ENCODE measurements at regions not wholly inside any gene's neighbourhood (a gene's known extent, or its start where the extent isn't known, plus 50 kb on each side); places are given as distances from the start of the nearest gene placed in this dataset.
"Not testable (repeated sequence)": the region's sequence is repeated elsewhere in the genome, so short reads cannot be mapped to it uniquely, and the experiment has no call there.

DNA sequence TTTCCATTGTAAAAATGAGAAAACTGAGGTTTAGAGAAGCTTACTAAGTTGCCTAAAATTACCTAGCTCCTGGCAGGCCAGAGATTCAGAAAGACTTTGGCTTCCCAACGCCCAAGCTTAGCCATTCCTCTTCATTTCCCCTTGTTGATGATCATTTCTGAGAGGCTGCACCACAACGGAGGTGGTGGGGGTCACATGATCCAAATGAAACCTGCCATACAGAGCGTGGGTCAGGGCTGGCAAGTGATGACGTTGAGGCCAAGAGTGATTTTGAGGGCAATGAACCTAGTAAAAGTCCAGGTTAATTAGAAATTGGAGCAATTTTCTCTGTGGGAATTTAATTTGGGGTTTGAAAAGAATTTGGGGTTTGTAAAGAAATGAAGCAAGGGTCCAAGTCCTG is 109.9 kb downstream of the TMEM182 start:
- Mint-ChIP-seq H3K27ac (no peak overlapping the region), H3K36me3 (ENCODE audit: low read depth) (no peaks in the 10 kb centered on the region), H3K4me1 (no peaks in the 10 kb centered on the region), H3K4me3 (no peak overlapping the region), H3K27me3 (no peaks in the 10 kb centered on the region), H3K9me3 (ENCODE audit: low read depth) (peaks cover 3% of the 10 kb centered on the region)
- CTCF ChIA-PET, result interaction anchor here (1.0 kb wide), 1 partner anchor 9 kb away, joined by 3 read pairs; no protein-coding TSS in a partner anchor
- POLR2A ChIA-PET, result no interaction called here
- DNase-seq (no peak), ATAC-seq (no peak)
- intact Hi-C loops (cut with DNase I, micrococcal nuclease), result no loop called here

DNA sequence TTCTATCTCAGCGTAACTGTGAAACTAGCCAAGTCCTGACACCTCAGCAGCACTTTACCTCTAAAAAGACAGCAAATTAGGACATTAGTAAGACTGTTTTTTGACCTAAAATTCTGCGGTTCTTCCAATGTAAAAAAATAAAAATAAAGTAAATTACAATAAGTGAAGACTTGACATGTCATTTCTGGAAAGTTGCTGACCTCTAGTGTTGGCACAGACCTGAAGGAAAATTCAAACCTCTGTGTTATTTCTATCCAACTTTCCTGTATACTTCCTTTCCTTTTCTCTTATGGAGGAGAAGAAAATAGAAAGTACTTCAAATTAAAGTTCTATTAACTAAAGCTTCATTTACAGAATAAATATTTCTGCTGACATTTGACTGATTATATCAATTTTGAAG is 110.6 kb downstream of the TMEM182 start:
- H3K9me3 Mint-ChIP-seq (ENCODE audit: low read depth), result peaks cover 8% of the 10 kb centered on the region
- no peaks in the 10 kb centered on the region for H3K36me3 Mint-ChIP-seq (ENCODE audit: low read depth)
- intact Hi-C loops (cut with DNase I, micrococcal nuclease), result no loop called here
- ATAC-seq (no peak), DNase-seq (no peak)
- H3K27me3 Mint-ChIP-seq, result no peaks in the 10 kb centered on the region
- no peaks in the 10 kb centered on the region for H3K4me1 Mint-ChIP-seq
- H3K4me3 Mint-ChIP-seq, result no peak overlapping the region
- POLR2A ChIA-PET, result no interaction called here
- CTCF ChIA-PET, result no interaction called here
- no peak overlapping the region for H3K27ac Mint-ChIP-seq

DNA sequence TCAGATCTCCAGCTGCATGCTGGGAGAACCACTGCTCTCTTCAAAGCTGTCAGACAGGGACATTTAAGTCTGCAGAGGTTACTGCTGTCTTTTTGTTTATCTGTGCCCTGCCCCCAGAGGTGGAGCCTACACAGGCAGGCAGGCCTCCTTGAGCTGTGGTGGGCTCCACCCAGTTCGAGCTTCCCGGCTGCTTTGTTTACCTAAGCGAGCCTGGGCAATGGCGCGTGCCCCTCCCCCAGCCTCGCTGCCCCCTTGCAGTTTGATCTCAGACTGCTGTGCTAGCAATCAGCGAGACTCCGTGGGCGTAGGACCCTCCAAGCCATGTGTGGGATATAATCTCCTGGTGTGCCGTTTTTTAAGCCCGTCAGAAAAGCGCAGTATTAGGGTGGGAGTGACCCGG is 117.7 kb downstream of the TMEM182 start:
- DNase-seq; H3K27ac Mint-ChIP-seq; ATAC-seq; H3K4me3 Mint-ChIP-seq; H3K36me3 Mint-ChIP-seq (ENCODE audit: low read depth); intact Hi-C loops (cut with DNase I, micrococcal nuclease); H3K27me3 Mint-ChIP-seq; H3K4me1 Mint-ChIP-seq; POLR2A ChIA-PET; H3K9me3 Mint-ChIP-seq (ENCODE audit: low read depth); CTCF ChIA-PET: not testable (repeated sequence)

DNA sequence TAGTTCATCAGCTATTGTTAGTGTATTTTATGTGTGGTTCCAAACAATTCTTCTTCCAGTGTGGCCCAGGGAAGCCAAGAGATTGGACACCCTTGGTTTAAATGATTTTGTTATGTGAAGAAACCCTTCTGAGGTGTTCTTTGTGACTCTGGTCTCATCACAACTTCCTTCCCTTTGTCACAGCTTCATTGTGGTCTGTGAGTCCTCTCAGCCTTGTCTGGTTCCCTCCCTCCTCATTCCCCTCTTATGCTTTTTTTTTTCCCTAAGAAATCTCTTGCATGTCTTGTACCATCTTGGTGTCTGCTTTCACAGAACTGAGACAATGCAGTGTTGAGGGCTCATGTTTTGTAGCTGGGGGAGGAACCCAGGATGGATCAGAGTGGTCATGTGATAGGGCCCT is 118.9 kb downstream of the TMEM182 start:
- no peak overlapping the region for H3K27ac Mint-ChIP-seq
- ChIA-PET POLR2A (no interaction called here), CTCF (interaction anchor here (0.8 kb wide), 1 partner anchor 10 kb away, joined by 3 read pairs; no protein-coding TSS in a partner anchor)
- no peaks in the 10 kb centered on the region for H3K4me1 Mint-ChIP-seq
- intact Hi-C loops (cut with DNase I, micrococcal nuclease), result no loop called here
- DNase-seq (no peak), ATAC-seq (no peak)
- no peaks in the 10 kb centered on the region for H3K36me3 Mint-ChIP-seq (ENCODE audit: low read depth)
- H3K9me3 Mint-ChIP-seq (ENCODE audit: low read depth), result peaks cover 5% of the 10 kb centered on the region
- no peak overlapping the region for H3K4me3 Mint-ChIP-seq
- peaks cover 2% of the 10 kb centered on the region for H3K27me3 Mint-ChIP-seq

DNA sequence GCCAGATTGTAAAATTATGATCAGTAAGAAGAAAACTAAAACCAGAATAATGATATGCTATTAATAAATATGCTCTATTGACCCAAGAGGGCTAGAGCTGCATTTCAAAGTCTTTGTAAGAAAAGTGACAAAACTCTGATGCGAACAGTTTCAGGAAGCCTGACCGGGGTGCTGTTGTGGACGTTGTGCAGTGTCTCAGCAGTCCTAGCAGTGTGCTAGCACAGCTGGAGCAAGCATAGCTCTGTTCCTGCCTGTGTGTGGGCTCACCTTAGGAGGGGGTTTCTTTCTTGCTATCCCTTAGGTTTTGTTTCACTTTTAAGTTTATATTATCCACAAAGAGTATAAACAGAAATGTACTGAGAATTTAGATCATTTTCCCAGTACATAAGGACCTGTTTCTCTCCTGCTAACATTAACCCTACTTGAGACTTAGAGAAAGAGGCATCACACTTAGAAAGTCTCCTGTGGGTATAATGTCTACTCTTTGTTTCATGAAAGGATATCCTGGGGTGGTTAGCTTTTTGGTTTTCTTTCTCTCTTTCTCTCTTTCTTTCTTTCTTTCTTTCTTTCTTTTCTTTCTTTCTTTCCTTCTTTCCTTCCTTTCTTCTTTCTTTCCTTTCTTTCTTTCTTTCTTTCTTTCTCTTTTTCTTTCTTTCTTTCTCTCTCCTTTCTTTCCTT is 124.5 kb downstream of the TMEM182 start:
- H3K4me1 Mint-ChIP-seq, result no peaks in the 10 kb centered on the region
- H3K9me3 Mint-ChIP-seq (ENCODE audit: low read depth), result no peaks in the 10 kb centered on the region
- DNase-seq (no peak), ATAC-seq (no peak)
- ChIA-PET POLR2A (no interaction called here), CTCF (no interaction called here)
- no peak overlapping the region for H3K4me3 Mint-ChIP-seq
- peaks cover 6% of the 10 kb centered on the region for H3K27me3 Mint-ChIP-seq
- H3K27ac Mint-ChIP-seq, result no peak overlapping the region
- intact Hi-C loops (cut with DNase I, micrococcal nuclease), result no loop called here
- no peaks in the 10 kb centered on the region for H3K36me3 Mint-ChIP-seq (ENCODE audit: low read depth)

DNA sequence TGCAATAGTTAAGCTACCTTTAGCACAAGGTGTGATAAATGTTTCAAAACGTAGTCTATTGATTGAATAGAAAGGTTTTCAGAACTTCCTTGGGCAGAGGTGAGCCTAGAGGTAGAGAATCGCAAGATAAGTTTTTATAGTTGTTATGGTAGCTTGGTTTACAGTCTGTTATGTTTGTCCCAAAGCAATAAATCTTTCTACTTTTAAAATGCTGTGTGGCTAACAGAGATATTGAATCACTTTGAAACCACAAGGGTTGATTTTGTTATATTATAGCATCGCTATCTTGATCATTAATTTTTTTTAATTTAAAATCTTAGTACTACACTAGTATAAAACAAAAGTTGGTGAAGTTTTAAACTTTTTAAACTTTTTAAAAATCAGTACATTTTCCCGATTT is 126.7 kb downstream of the TMEM182 start:
- peaks cover 8% of the 10 kb centered on the region for H3K27me3 Mint-ChIP-seq
- ChIA-PET POLR2A (no interaction called here), CTCF (no interaction called here)
- DNase-seq (no peak), ATAC-seq (no peak)
- no peaks in the 10 kb centered on the region for H3K36me3 Mint-ChIP-seq (ENCODE audit: low read depth)
- H3K4me1 Mint-ChIP-seq, result no peaks in the 10 kb centered on the region
- H3K9me3 Mint-ChIP-seq (ENCODE audit: low read depth), result no peaks in the 10 kb centered on the region
- H3K27ac Mint-ChIP-seq, result no peak overlapping the region
- intact Hi-C loops (cut with DNase I, micrococcal nuclease), result no loop called here
- H3K4me3 Mint-ChIP-seq, result no peak overlapping the region

DNA sequence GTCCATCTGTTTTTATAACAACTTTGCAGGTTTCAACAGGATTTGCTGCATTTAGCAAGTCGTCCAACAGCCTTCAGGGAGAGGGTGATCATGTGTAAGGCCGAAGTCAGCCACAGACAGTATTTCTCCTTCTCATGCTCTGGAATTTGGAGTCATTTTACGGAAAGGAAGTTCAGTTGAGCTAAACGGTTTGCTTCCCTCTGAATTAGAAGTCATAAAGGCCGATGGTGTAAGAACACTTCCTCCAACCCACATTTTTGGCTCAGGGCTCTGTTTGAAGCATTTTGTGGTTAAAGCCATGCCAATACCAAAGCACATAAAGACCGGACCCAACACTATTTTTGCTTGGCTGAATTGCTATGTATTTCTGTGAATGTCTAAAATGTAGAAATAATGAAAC is 129.5 kb downstream of the TMEM182 start:
- H3K9me3 Mint-ChIP-seq (ENCODE audit: low read depth), result no peaks in the 10 kb centered on the region
- no peak overlapping the region for H3K4me3 Mint-ChIP-seq
- H3K27me3 Mint-ChIP-seq, result peaks cover 8% of the 10 kb centered on the region
- DNase-seq (no peak), ATAC-seq (no peak)
- ChIA-PET CTCF (no interaction called here), POLR2A (no interaction called here)
- intact Hi-C loops (cut with DNase I, micrococcal nuclease), result no loop called here
- no peaks in the 10 kb centered on the region for H3K4me1 Mint-ChIP-seq
- no peak overlapping the region for H3K27ac Mint-ChIP-seq
- no peaks in the 10 kb centered on the region for H3K36me3 Mint-ChIP-seq (ENCODE audit: low read depth)

DNA sequence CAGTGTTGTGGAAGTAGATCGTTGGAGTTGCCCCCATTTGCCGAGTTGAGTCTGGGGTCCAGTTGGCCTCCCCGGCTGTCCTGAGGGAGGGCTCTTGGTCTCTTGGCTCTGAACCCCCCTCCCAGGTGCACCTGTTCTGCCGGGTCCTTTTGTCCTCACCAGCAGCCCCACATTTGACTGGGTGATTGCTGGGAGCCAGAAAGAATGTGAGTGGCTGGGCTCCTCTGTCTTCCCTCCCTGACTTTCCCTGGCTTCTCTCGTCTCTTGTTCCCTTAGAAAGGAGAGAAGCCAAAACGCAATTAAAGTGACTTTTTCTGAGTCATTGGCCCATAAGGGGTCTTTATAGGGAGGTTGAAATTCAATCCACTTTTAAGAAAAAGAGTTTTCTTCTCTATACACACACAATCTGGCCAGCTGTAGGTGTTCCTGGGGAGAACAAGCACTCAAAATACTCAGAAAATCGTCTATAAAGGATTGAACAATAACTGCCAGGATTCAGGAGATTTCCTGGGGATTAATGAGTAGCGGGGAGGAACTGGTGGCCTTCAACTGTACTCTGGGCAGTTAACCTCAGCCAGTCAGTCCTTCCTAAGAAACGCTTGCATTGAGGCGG is 131.0 kb downstream of the TMEM182 start:
- Mint-ChIP-seq H3K36me3 (ENCODE audit: low read depth) (no peaks in the 10 kb centered on the region), H3K4me1 (no peaks in the 10 kb centered on the region), H3K9me3 (ENCODE audit: low read depth) (no peaks in the 10 kb centered on the region), H3K4me3 (no peak overlapping the region), H3K27me3 (peaks cover 8% of the 10 kb centered on the region), H3K27ac (no peak overlapping the region)
- DNase-seq, result no peak
- CTCF ChIA-PET, result no interaction called here
- no peak for ATAC-seq
- POLR2A ChIA-PET, result no interaction called here
- intact Hi-C loops (cut with DNase I, micrococcal nuclease), result no loop called here

DNA sequence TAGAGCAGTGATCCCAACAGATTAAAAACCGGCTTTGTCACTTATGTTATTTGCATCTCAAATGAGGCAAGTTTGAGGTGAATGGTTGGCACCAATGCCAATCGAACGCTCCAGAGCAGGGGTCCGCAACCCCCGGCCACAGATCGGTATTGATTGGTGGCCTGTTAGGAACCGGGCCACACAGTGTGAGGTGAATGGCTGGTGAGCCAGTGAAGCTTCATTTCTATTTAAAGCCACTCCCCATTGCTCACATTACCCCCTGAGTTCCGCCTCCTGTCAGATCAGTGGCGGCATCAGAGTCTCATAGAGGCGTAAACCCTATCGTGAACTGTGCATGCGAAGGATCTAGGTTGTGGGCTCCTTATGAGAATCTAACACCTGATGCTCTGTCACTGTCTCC is 132.0 kb downstream of the TMEM182 start:
- DNase-seq (no peak), ATAC-seq (no peak)
- CTCF ChIA-PET, result no interaction called here
- no peaks in the 10 kb centered on the region for H3K36me3 Mint-ChIP-seq (ENCODE audit: low read depth)
- peaks cover 6% of the 10 kb centered on the region for H3K27me3 Mint-ChIP-seq
- H3K9me3 Mint-ChIP-seq (ENCODE audit: low read depth), result no peaks in the 10 kb centered on the region
- POLR2A ChIA-PET, result no interaction called here
- no peak overlapping the region for H3K4me3 Mint-ChIP-seq
- intact Hi-C loops (cut with DNase I, micrococcal nuclease), result no loop called here
- no peak overlapping the region for H3K27ac Mint-ChIP-seq
- H3K4me1 Mint-ChIP-seq, result no peaks in the 10 kb centered on the region

DNA sequence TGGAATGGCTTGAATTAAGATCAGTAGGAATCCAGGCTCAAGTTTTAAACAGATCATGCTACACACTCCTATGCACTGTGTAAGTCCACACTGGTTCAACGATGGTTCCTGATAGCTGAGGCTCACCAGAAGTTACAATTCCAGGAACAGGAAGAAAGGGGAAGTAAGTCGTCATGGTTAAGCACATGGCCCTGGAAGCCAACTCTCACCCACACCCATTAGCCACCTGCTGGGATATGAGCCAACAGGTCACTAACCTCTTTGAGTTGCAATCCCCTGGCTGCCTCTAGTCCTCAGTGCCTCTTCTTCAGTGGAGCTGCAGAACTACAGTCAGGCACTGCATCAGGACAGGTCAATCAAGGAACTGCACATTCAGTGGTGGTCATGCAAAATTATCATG is 133.5 kb downstream of the TMEM182 start:
- H3K4me3 Mint-ChIP-seq, result no peak overlapping the region
- intact Hi-C loops (cut with DNase I, micrococcal nuclease), result no loop called here
- ATAC-seq, result no peak

DNA sequence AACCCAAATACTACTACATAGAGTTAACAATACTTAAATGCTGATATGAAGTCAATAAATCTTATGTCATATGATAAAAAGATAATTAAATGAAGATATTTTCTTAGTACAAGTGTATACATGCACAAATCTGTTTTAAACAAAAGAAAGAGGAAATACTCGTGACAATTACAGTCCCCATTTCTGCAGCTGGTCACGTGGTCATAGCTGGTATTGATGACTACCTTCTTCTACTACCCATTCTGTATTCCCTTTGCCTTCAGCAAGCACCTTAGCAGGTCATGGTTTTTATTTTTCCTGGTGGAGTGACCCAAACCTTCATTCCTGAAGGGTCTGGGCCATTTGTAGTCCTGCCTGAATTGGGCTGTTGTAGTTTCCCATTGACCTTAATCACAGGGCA is 147.4 kb downstream of the TMEM182 start:
- POLR2A ChIA-PET; H3K36me3 Mint-ChIP-seq (ENCODE audit: low read depth); H3K27me3 Mint-ChIP-seq; H3K4me1 Mint-ChIP-seq; H3K9me3 Mint-ChIP-seq (ENCODE audit: low read depth); ATAC-seq; DNase-seq; H3K27ac Mint-ChIP-seq; CTCF ChIA-PET; intact Hi-C loops (cut with DNase I, micrococcal nuclease); H3K4me3 Mint-ChIP-seq: not testable (repeated sequence)

More for the DNA sequence above, 133.5 kb downstream of the TMEM182 start:
- no peak overlapping the region for H3K27ac Mint-ChIP-seq
- no peaks in the 10 kb centered on the region for H3K4me1 Mint-ChIP-seq
- no peak for DNase-seq
- H3K27me3 Mint-ChIP-seq, result peaks cover 3% of the 10 kb centered on the region
- no peaks in the 10 kb centered on the region for H3K9me3 Mint-ChIP-seq (ENCODE audit: low read depth)
- no peaks in the 10 kb centered on the region for H3K36me3 Mint-ChIP-seq (ENCODE audit: low read depth)
- ChIA-PET POLR2A (no interaction called here), CTCF (interaction anchor here (0.7 kb wide), 1 partner anchor 1207 kb away, joined by 4 read pairs; no protein-coding TSS in a partner anchor)

DNA sequence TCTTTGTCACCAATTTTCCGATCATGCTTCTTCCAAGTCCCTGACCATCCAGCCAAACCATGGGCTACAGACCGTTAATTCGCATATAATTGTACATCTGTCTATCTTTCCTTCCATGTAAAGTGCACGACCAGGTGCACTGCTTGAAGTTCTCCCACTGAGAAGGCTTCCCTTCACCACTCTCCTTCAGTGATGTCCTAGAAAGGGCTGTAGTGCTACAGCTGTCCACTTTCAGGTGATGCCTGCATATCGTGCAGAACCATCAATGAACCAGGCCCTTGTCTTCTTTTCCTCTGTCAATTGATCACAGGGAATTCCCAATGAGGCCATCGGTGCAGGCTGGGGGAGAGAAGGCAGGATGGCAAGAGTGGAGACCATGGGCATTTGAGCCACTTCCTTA is 148.9 kb downstream of the TMEM182 start:
- ATAC-seq (no peak), DNase-seq (no peak)
- CTCF ChIA-PET, result no interaction called here
- POLR2A ChIA-PET, result no interaction called here
- H3K27me3 Mint-ChIP-seq, result no peaks in the 10 kb centered on the region
- H3K36me3 Mint-ChIP-seq (ENCODE audit: low read depth), result no peaks in the 10 kb centered on the region
- H3K4me1 Mint-ChIP-seq, result no peaks in the 10 kb centered on the region
- intact Hi-C loops (cut with DNase I, micrococcal nuclease), result no loop called here
- H3K9me3 Mint-ChIP-seq (ENCODE audit: low read depth), result no peaks in the 10 kb centered on the region
- H3K27ac Mint-ChIP-seq, result no peak overlapping the region
- no peak overlapping the region for H3K4me3 Mint-ChIP-seq

Data from activated CD4-positive, alpha-beta T cell treated with anti-CD3 and anti-CD28 coated beads for 36 hours (primary cell).